ENCODE measurements at regions not wholly inside any gene's neighbourhood (a gene's known extent, or its start where the extent isn't known, plus 50 kb on each side); places are given as distances from the start of the nearest gene placed in this dataset.
A peak's percentile ranks its signal among the peaks of the same experiment; 100 is the strongest.

DNA sequence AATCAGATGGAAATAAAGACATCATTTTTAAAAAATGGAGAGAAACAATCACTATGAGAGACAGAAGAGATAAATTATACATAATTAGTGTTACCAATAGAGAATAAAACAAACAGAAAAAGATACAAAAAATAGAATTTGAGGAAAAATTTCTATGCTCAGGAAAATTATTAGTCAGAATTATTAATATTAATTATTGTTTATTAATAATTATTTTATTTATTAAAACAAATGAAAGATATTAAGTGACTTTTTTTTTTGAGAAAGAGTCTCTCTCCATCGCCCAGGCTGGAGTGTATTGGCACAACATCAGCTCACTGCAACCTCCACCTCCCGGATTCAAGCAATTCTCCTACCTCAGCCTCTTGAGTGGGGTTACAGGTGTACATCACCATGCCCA, 299.8 kb upstream of the NR5A2 start:
- Histone ChIP-seq H3K27ac (ENCODE audit: low read depth in 2 of 2, low read length in 2 of 2) (no peak overlapping the region), H3K9me3 (ENCODE audit: control insufficient read depth in 2 of 3, insufficient read depth in 1 of 3, low read length in 3 of 3) (no peaks in the 10 kb centered on the region), H3K36me3 (ENCODE audit: control insufficient read depth in 2 of 3, insufficient read depth in 3 of 3, low read length in 3 of 3) (no peaks in the 10 kb centered on the region), H3K27me3 (ENCODE audit: control insufficient read depth, insufficient read depth, low read length) (no peaks in the 10 kb centered on the region), H3K4me3 (ENCODE audit: low read length in 3 of 3) (no peak overlapping the region), H3K4me1 (ENCODE audit: control insufficient read depth in 2 of 3, insufficient read depth in 2 of 3, low read depth in 1 of 3, low read length in 3 of 3) (no peaks in the 10 kb centered on the region), H3K9ac (ENCODE audit: low read length in 3 of 3) (no peak overlapping the region)
- no peak for DNase-seq
- TF ChIP-seq, protein P1, sequence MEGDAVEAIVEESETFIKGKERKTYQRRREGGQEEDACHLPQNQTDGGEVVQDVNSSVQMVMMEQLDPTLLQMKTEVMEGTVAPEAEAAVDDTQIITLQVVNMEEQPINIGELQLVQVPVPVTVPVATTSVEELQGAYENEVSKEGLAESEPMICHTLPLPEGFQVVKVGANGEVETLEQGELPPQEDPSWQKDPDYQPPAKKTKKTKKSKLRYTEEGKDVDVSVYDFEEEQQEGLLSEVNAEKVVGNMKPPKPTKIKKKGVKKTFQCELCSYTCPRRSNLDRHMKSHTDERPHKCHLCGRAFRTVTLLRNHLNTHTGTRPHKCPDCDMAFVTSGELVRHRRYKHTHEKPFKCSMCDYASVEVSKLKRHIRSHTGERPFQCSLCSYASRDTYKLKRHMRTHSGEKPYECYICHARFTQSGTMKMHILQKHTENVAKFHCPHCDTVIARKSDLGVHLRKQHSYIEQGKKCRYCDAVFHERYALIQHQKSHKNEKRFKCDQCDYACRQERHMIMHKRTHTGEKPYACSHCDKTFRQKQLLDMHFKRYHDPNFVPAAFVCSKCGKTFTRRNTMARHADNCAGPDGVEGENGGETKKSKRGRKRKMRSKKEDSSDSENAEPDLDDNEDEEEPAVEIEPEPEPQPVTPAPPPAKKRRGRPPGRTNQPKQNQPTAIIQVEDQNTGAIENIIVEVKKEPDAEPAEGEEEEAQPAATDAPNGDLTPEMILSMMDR (IDR thresholded peaks at IDR 0.05; ENCODE audit: borderline replicate concordance, extremely low read depth, insufficient read depth), result no peak
- FAIRE-seq, result peak; percentile 23
- intact Hi-C loops (cut with DNase I), result no loop called here

DNA sequence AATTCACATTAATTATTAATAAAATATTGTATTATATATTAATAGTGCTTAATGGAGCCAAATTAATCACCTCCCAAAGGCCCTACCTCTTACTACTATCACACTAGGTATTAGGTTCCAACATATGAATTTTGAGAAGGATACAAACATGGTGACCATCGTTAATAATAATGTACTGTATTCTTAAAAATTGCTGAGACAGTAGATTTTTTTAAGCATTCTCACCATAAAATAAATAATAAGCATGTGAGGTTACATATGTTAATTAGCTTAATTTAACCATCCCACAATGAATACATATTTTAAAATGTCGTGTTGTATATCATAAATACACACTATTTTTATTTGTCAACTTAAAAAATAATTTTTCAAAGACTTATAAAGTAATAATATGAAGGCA, 299.2 kb upstream of the NR5A2 start:
- Histone ChIP-seq H3K9ac (ENCODE audit: low read length in 3 of 3) (no peak overlapping the region), H3K9me3 (ENCODE audit: control insufficient read depth in 2 of 3, insufficient read depth in 1 of 3, low read length in 3 of 3) (no peaks in the 10 kb centered on the region), H3K27me3 (ENCODE audit: control insufficient read depth, insufficient read depth, low read length) (no peaks in the 10 kb centered on the region), H3K36me3 (ENCODE audit: control insufficient read depth in 2 of 3, insufficient read depth in 3 of 3, low read length in 3 of 3) (no peaks in the 10 kb centered on the region), H3K4me3 (ENCODE audit: low read length in 3 of 3) (no peak overlapping the region), H3K4me1 (ENCODE audit: control insufficient read depth in 2 of 3, insufficient read depth in 2 of 3, low read depth in 1 of 3, low read length in 3 of 3) (no peaks in the 10 kb centered on the region), H3K27ac (ENCODE audit: low read depth in 2 of 2, low read length in 2 of 2) (no peak overlapping the region)
- intact Hi-C loops (cut with DNase I), result no loop called here
- FAIRE-seq (no peak), DNase-seq (no peak)
- TF ChIP-seq, protein P1 (IDR thresholded peaks at IDR 0.05; ENCODE audit: borderline replicate concordance, extremely low read depth, insufficient read depth), result no peak

DNA sequence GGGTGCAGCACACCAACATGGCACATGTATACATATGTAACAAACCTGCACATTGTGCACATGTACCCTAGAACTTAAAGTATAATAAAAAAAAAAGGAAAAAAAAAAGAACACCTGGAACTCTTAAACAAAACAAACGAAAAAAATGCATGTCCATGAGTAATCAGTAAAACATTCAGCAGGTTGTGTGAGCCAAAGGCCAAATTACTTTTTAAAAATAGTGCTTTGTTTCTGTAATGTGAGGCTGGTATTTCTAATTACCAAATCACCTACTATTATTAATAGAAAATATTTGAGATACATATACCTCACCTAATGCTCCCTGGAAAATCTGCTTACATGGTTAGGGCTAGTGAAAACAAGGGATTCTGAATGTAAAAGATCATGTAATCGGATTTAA, 294.4 kb upstream of the NR5A2 start:
- intact Hi-C loops (cut with DNase I), result no loop called here
- no peak overlapping the region for H3K9ac ChIP-seq (ENCODE audit: low read length in 3 of 3)

DNA sequence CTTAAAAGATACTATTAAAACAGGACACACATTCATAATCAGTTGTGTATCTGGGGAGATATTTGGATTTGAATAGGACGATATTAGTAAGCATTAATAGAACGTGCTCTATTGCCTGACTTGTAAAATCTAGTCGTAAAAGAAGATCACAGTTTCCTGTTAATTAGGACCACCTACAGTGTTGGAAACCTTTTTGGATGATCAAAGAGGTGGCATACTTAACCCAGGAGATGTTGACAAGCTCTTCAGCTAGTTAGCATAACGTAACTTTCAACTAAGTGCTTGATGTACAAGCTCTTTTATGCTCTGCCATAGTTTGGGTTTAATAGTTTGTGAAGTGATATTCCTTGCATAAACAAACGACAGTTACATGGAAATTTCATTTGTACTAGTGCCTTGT, 293.3 kb upstream of the NR5A2 start:
- Histone ChIP-seq H3K4me3 (ENCODE audit: low read length in 3 of 3) (no peak overlapping the region), H3K27me3 (ENCODE audit: control insufficient read depth, insufficient read depth, low read length) (no peaks in the 10 kb centered on the region), H3K36me3 (ENCODE audit: control insufficient read depth in 2 of 3, insufficient read depth in 3 of 3, low read length in 3 of 3) (no peaks in the 10 kb centered on the region), H3K27ac (ENCODE audit: low read depth in 2 of 2, low read length in 2 of 2) (no peak overlapping the region), H3K4me1 (ENCODE audit: control insufficient read depth in 2 of 3, insufficient read depth in 2 of 3, low read depth in 1 of 3, low read length in 3 of 3) (no peaks in the 10 kb centered on the region), H3K9ac (ENCODE audit: low read length in 3 of 3) (no peak overlapping the region), H3K9me3 (ENCODE audit: control insufficient read depth in 2 of 3, insufficient read depth in 1 of 3, low read length in 3 of 3) (no peaks in the 10 kb centered on the region)
- TF ChIP-seq, protein P1 (IDR thresholded peaks at IDR 0.05; ENCODE audit: borderline replicate concordance, extremely low read depth, insufficient read depth), result no peak
- FAIRE-seq (no peak), DNase-seq (no peak)
- intact Hi-C loops (cut with DNase I), result no loop called here

More for the DNA sequence above, 294.4 kb upstream of the NR5A2 start:
- TF ChIP-seq, protein P1 (IDR thresholded peaks at IDR 0.05; ENCODE audit: borderline replicate concordance, extremely low read depth, insufficient read depth), result no peak
- FAIRE-seq, result no peak
- Histone ChIP-seq H3K27me3 (ENCODE audit: control insufficient read depth, insufficient read depth, low read length) (no peaks in the 10 kb centered on the region), H3K4me3 (ENCODE audit: low read length in 3 of 3) (no peak overlapping the region), H3K36me3 (ENCODE audit: control insufficient read depth in 2 of 3, insufficient read depth in 3 of 3, low read length in 3 of 3) (no peaks in the 10 kb centered on the region), H3K27ac (ENCODE audit: low read depth in 2 of 2, low read length in 2 of 2) (no peak overlapping the region), H3K4me1 (ENCODE audit: control insufficient read depth in 2 of 3, insufficient read depth in 2 of 3, low read depth in 1 of 3, low read length in 3 of 3) (no peaks in the 10 kb centered on the region), H3K9me3 (ENCODE audit: control insufficient read depth in 2 of 3, insufficient read depth in 1 of 3, low read length in 3 of 3) (no peaks in the 10 kb centered on the region)
- no peak for DNase-seq

Data from kidney (tissue), 13 donors.